Mucosa of stomach (tissue), 1 donor: ENCODE measurements at regions not wholly inside any gene's neighbourhood (a gene's known extent, or its start where the extent isn't known, plus 50 kb on each side); places are given as distances from the start of the nearest gene placed in this dataset.

Experiments used
- H3K27me3 ChIP-seq: one replicate; pipeline ENCODE4 v1.7.0; 2013; ENCODE audit warnings: mild to moderate bottlenecking, low read length; ENCODE audit not compliant: control insufficient read depth, insufficient read depth
- H3K36me3 ChIP-seq: one replicate; pipeline ENCODE4 v1.7.0; 2013; ENCODE audit warnings: low read length; ENCODE audit not compliant: control insufficient read depth, insufficient read depth
- H3K4me1 ChIP-seq: one replicate; pipeline ENCODE4 v1.7.0; 2013; ENCODE audit warnings: mild to moderate bottlenecking, low read length; ENCODE audit not compliant: control insufficient read depth, insufficient read depth
- H3K4me3 ChIP-seq: one replicate; pipeline ENCODE4 v1.7.0; 2013; ENCODE audit warnings: low read length
- H3K9ac ChIP-seq: one replicate; pipeline ENCODE4 v1.7.0; 2013; ENCODE audit warnings: mild to moderate bottlenecking, low read length, moderate library complexity
- H3K9me3 ChIP-seq: one replicate; pipeline ENCODE4 v1.7.0; 2013; ENCODE audit warnings: mild to moderate bottlenecking, low read length, moderate library complexity; ENCODE audit not compliant: control insufficient read depth
- donor health status: Pancreatic carcinoma.

DNA sequence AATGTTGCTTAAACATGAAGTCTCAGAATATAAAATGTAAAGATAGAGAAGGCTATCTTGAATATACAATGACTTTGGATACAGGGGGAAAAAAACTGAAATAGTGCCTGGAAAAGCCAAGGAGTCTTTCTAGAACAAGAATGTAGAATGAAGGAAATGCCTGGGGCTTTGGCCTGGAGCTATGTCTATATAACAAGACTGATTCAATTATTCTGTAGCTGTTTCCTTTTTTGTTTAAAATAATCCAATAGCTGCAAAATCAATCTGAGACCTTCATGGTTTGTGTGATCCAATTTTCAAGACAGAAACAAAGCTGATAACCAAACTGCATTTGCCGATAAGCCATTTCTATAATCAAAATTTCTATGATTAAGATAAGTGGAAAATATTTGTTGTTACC lies 530.9 kb upstream of the NBEA start:
- H3K27me3 ChIP-seq, result no peaks in the 10 kb centered on the region
- H3K36me3 ChIP-seq, result no peaks in the 10 kb centered on the region
- no peaks in the 10 kb centered on the region for H3K9me3 ChIP-seq
- no peak overlapping the region for H3K9ac ChIP-seq
- H3K4me1 ChIP-seq, result no peaks in the 10 kb centered on the region
- H3K4me3 ChIP-seq, result no peak overlapping the region

- no peaks in the 10 kb centered on the region for H3K36me3 ChIP-seq
- no peaks in the 10 kb centered on the region for H3K9me3 ChIP-seq
- H3K9ac ChIP-seq, result no peak overlapping the region
- no peaks in the 10 kb centered on the region for H3K27me3 ChIP-seq
- H3K4me1 ChIP-seq, result no peaks in the 10 kb centered on the region
- no peak overlapping the region for H3K4me3 ChIP-seq
Measured at GRCh38 chr13:34411894-34412293, 530.2 kb upstream of the NBEA start.

- Histone ChIP-seq H3K9me3 (no peaks in the 10 kb centered on the region), H3K9ac (no peak overlapping the region), H3K27me3 (no peaks in the 10 kb centered on the region), H3K36me3 (no peaks in the 10 kb centered on the region), H3K4me3 (no peak overlapping the region), H3K4me1 (no peaks in the 10 kb centered on the region)
Measured at GRCh38 chr13:34412295-34412694, 529.8 kb upstream of the NBEA start.

DNA sequence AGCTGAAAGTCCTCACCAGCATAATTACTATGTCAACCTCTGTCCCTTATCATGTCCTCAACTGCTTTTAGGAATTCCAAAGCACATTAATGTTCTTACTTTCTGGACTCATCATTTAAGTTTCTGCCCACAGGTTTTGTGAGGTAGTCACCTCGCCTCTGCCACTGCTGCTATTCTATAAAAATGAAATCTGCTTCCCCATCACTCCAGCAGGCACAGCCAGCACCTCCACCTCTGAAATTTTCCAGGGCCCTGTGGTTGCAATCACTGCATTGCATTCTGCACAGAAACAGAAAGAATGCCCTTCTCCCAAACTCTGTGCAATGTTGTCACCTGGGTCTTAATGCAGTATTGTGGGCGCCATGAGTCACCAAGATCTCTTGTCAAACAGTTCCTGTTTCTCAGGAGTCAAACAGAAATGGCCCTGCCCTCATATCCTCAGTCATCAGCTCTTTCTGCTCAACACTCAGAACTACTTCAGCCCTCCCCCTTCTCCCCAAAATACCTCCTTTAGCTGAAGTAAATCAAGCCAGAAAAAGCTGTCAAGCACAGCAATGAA lies 529.2 kb upstream of the NBEA start:
- Histone ChIP-seq H3K36me3 (no peaks in the 10 kb centered on the region), H3K27me3 (no peaks in the 10 kb centered on the region), H3K4me3 (no peak overlapping the region), H3K9me3 (no peaks in the 10 kb centered on the region), H3K4me1 (no peaks in the 10 kb centered on the region), H3K9ac (no peak overlapping the region)

DNA sequence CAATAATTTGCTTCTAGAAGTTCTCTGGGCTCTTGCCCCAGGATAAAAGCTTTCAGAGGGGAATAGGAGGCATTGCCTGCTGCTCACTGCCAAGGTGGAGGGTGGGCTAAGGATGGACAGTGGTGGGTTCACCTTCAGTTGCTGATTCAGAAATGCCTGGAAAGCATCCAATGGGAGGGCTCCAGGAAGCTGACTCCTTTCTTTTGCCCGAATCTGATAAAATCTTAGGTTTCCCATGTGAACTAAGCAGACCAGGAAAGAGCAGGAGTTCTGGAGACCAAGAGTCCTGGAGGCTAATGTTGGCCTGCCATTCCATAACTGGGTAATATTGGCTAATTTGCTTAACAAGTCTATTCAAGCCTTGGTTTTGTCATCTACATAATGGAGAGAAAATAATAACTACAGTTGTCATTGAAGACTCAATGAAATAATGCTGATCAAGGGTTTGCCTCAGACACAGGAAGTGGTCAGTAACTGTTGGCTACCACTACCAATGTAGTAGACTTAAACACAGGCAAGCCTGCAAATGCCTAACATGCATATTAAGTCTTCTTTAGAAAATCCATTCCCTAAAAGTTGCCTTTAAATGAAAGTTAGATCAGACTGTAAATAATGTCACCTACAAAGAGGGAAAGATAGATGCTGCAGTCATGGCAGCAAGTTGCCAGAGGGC lies 528.4 kb upstream of the NBEA start:
- Histone ChIP-seq H3K9ac (no peak overlapping the region), H3K36me3 (no peaks in the 10 kb centered on the region), H3K4me1 (no peaks in the 10 kb centered on the region), H3K4me3 (no peak overlapping the region), H3K27me3 (no peaks in the 10 kb centered on the region), H3K9me3 (no peaks in the 10 kb centered on the region)

GRCh38 chr13:34414616-34415015 lies 527.5 kb upstream of the NBEA start:
- H3K36me3 ChIP-seq, result no peaks in the 10 kb centered on the region
- no peak overlapping the region for H3K9ac ChIP-seq
- H3K27me3 ChIP-seq, result no peaks in the 10 kb centered on the region
- no peak overlapping the region for H3K4me3 ChIP-seq
- no peaks in the 10 kb centered on the region for H3K4me1 ChIP-seq
- H3K9me3 ChIP-seq, result no peaks in the 10 kb centered on the region

DNA sequence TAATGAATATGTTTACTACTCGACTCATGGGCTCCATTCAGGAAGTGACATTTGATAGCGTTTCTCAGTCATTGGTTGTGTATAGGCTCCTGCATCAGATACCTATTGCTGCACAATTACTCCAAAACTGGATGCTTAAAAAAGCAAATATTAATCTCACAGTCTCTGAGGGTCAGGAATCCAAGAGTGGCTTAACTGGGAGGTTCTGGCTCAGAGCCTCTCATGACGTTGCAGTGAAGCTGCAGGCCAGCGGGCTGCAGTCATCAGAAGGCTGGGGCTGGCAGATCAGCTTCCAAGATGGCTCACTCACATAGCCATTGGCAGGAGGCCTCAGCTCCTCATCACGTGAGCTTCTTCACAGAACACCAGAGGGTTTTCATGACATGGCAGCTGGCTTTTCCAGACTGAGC lies 525.1 kb upstream of the NBEA start:
- Histone ChIP-seq H3K4me1 (no peaks in the 10 kb centered on the region), H3K9ac (no peak overlapping the region), H3K4me3 (no peak overlapping the region)

GRCh38 chr13:34417896-34418295 lies 524.2 kb upstream of the NBEA start:
- Histone ChIP-seq H3K9ac (no peak overlapping the region), H3K36me3 (no peaks in the 10 kb centered on the region), H3K4me3 (no peak overlapping the region), H3K4me1 (no peaks in the 10 kb centered on the region), H3K27me3 (no peaks in the 10 kb centered on the region), H3K9me3 (no peaks in the 10 kb centered on the region)

More for the DNA sequence above, 525.1 kb upstream of the NBEA start:
- Histone ChIP-seq H3K27me3 (no peaks in the 10 kb centered on the region), H3K9me3 (no peaks in the 10 kb centered on the region), H3K36me3 (no peaks in the 10 kb centered on the region)

GRCh38 chr13:34419025-34419424 lies 523.0 kb upstream of the NBEA start:
- no peak overlapping the region for H3K9ac ChIP-seq
- H3K4me3 ChIP-seq, result no peak overlapping the region
- no peaks in the 10 kb centered on the region for H3K27me3 ChIP-seq
- H3K4me1 ChIP-seq, result no peaks in the 10 kb centered on the region
- no peaks in the 10 kb centered on the region for H3K36me3 ChIP-seq
- H3K9me3 ChIP-seq, result no peaks in the 10 kb centered on the region

GRCh38 chr13:34419755-34420154 lies 522.3 kb upstream of the NBEA start:
- Histone ChIP-seq H3K4me3 (no peak overlapping the region), H3K9ac (no peak overlapping the region), H3K4me1 (no peaks in the 10 kb centered on the region), H3K27me3 (no peaks in the 10 kb centered on the region), H3K9me3 (no peaks in the 10 kb centered on the region), H3K36me3 (no peaks in the 10 kb centered on the region)

DNA sequence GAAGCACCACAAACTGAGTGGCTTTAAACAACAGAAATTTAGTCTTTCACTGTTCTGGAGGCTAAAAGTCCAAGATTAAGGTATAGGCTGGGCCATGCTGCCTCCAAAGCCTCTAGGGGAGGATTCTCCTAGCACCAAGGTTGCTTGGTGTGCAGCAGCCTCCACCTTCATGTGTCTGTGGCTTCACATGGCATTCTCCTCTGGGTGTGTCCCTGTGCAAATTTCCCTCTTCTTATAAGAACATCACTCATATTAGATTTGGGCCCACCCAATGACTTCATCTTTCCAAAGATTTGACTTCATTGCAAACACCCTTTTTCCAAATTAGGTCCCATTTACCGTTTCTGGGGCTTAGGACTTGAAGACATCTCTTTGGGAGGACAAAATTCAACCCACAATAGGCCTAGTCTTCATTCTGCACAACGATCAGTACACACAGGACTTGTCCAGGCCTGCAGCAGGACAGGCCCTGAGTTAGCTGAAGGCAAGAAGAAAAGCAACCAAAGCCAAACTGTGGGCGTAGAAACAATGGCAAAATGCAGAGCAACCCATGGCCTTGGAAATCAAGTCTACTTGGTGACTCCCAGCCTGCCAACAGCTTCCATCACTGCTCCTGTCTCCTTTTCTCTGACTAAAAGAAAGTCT lies 521.2 kb upstream of the NBEA start:
- H3K36me3 ChIP-seq, result no peaks in the 10 kb centered on the region
- H3K4me3 ChIP-seq, result no peak overlapping the region
- H3K9ac ChIP-seq, result no peak overlapping the region
- no peaks in the 10 kb centered on the region for H3K9me3 ChIP-seq
- no peaks in the 10 kb centered on the region for H3K4me1 ChIP-seq
- no peaks in the 10 kb centered on the region for H3K27me3 ChIP-seq

- no peak overlapping the region for H3K9ac ChIP-seq
Measured at GRCh38 chr13:34421347-34421719, 520.7 kb upstream of the NBEA start.

More at GRCh38 chr13:34421347-34421719, 520.7 kb upstream of the NBEA start:
- H3K9me3 ChIP-seq, result no peaks in the 10 kb centered on the region
- no peaks in the 10 kb centered on the region for H3K4me1 ChIP-seq
- H3K27me3 ChIP-seq, result no peaks in the 10 kb centered on the region
- no peaks in the 10 kb centered on the region for H3K36me3 ChIP-seq
- no peak overlapping the region for H3K4me3 ChIP-seq
